GM23248 (cell line): ENCODE measurements at regions not wholly inside any gene's neighbourhood (a gene's known extent, or its start where the extent isn't known, plus 50 kb on each side); places are given as distances from the start of the nearest gene placed in this dataset.

Experiments
- DNase-seq: peaks from one replicate; pipeline ENCODE4 v3.0.0-alpha.2; 2015
- H2AFZ ChIP-seq: fragments of 200-600 bp; sonication (generic); 2 replicates; pipeline ENCODE4 v1.6.1; 2016; ENCODE audit warnings: antibody characterized with exemption
- H3F3A ChIP-seq: fragments of 200-600 bp; sonication (generic); 2 replicates; pipeline ENCODE4 v1.6.1; 2016; ENCODE audit warnings: mild to moderate bottlenecking, antibody characterized with exemption, mixed run types; ENCODE audit not compliant: insufficient read depth
- H3K27ac ChIP-seq: fragments of 200-600 bp; sonication (generic); 2 replicates; pipeline ENCODE4 v1.5.1; 2016; ENCODE audit warnings: mild to moderate bottlenecking
- H3K27me3 ChIP-seq: fragments of 200-600 bp; sonication (generic); replicated peaks from 2 replicates; pipeline ENCODE4 v1.6.1; 2016; ENCODE audit warnings: mild to moderate bottlenecking; ENCODE audit not compliant: insufficient read depth
- H3K36me3 ChIP-seq: fragments of 200-600 bp; sonication (generic); 2 replicates; pipeline ENCODE4 v1.6.1; 2016; ENCODE audit warnings: low read depth, mild to moderate bottlenecking
- H3K4me1 ChIP-seq: fragments of 200-600 bp; sonication (generic); 2 replicates; pipeline ENCODE4 v1.6.1; 2016; ENCODE audit warnings: mild to moderate bottlenecking; ENCODE audit not compliant: insufficient read depth
- H3K4me2 ChIP-seq: fragments of 200-600 bp; sonication (generic); one replicate; pipeline ENCODE4 v1.6.1; 2016; ENCODE audit warnings: mild to moderate bottlenecking; ENCODE audit not compliant: unreplicated experiment
- H3K4me3 ChIP-seq: fragments of 200-600 bp; sonication (generic); 2 replicates; pipeline ENCODE4 v1.5.1; 2016; ENCODE audit warnings: mild to moderate bottlenecking
- H3K79me2 ChIP-seq: fragments of 200-600 bp; sonication (generic); 2 replicates; pipeline ENCODE4 v1.6.1; 2016; ENCODE audit warnings: mild to moderate bottlenecking; ENCODE audit not compliant: insufficient read depth
- H3K9ac ChIP-seq: fragments of 200-600 bp; sonication (generic); 2 replicates; pipeline ENCODE4 v1.6.1; 2016; ENCODE audit warnings: mild to moderate bottlenecking
- H3K9me2 ChIP-seq: fragments of 200-600 bp; sonication (generic); 2 replicates; pipeline ENCODE4 v1.6.1; 2016; ENCODE audit warnings: mixed run types, mild to moderate bottlenecking, moderate library complexity; ENCODE audit not compliant: insufficient read depth
- H3K9me3 ChIP-seq: fragments of 200-600 bp; sonication (generic); one replicate; pipeline ENCODE4 v1.6.1; 2017; ENCODE audit warnings: low read depth
- H4K20me1 ChIP-seq: fragments of 200-600 bp; sonication (generic); 2 replicates; pipeline ENCODE4 v1.6.0; 2016; ENCODE audit not compliant: insufficient read depth
- EZH2 ChIP-seq: fragments of 200-600 bp; sonication (generic); IDR thresholded peaks from 2 replicates; pipeline ENCODE4 v1.6.1; 2018; ENCODE audit warnings: antibody characterized with exemption, mild to moderate bottlenecking; ENCODE audit not compliant: insufficient read depth, poor library complexity, severe bottlenecking
- EZH2phosphoT487 ChIP-seq: fragments of 200-600 bp; sonication (generic); IDR thresholded peaks from 2 replicates; pipeline ENCODE4 v1.6.1; 2018; ENCODE audit warnings: antibody characterized with exemption, moderate library complexity, mild to moderate bottlenecking, low read depth; ENCODE audit not compliant: insufficient read depth
- WGBS, 2 experiments: methylation state at CpG; one replicate each; pipeline ENCODE4 v1.1.6; 2015 to 2017; ENCODE audit warnings: low lambda C conversion rate in 2 of 2, low coverage in 1 of 2; ENCODE audit errors: missing lambda C conversion rate in 2 of 2; 5-methylcytosine and 5-hydroxymethylcytosine counted together
- in situ Hi-C: fragments of 300-500 bp; cut with MboI; formaldehyde crosslinking; loops from 2 replicates; pipeline ENCODE4 v1.15.0; 2020

- Histone ChIP-seq H3K9me3 (no peaks in the 10 kb centered on the region), H3K36me3 (no peaks in the 10 kb centered on the region), H3K27me3 (no peaks in the 10 kb centered on the region), H4K20me1 (no peaks in the 10 kb centered on the region), H3K4me1 (peaks cover 9% of the 10 kb centered on the region; the same call in 1 of the 2 replicates), H3K4me2 (no peak overlapping the region), H3K9ac (no peak overlapping the region), H3K9me2 (no peaks in the 10 kb centered on the region), H3K4me3 (no peak overlapping the region), H3K27ac (no peak overlapping the region), H3K79me2 (no peaks in the 10 kb centered on the region), H2AFZ (no peak overlapping the region), H3F3A (no peaks in the 10 kb centered on the region)
- 93 to 95% methylated on average over 11 to 12 of the region's 12 CpGs for WGBS, 2 experiments
- TF ChIP-seq EZH2phosphoT487 (no peak), EZH2 (no peak)
- DNase-seq: no peak
- in situ Hi-C loops: no loop called here
These were observed 88.7 kb upstream of the FRMD1 start for GRCh38 chr6:168167431-168168315.

DNA sequence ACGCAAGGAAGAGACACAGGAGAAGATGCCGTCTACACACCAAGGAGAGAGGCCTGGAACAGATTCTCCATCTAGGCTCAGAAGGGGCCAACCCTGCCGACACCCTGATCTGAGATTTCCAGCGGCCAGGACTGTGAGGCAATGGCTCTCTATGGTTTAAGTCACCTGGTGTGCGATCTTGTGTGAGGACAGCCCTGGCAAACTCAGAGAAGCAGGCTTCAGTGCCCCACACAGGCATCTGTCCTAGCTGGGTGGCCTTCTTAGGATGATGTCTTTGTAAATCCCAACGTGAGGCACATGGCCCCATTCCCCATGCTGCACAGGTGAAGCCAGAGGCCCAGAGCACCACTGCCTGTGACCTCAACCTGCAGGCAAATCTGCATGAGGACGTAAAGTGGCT lies 87.6 kb upstream of the FRMD1 start:
- Histone ChIP-seq H3K27ac (no peak overlapping the region), H3K4me2 (no peak overlapping the region), H3K9me2 (no peaks in the 10 kb centered on the region), H4K20me1 (no peaks in the 10 kb centered on the region), H3K9ac (no peak overlapping the region), H3K27me3 (no peaks in the 10 kb centered on the region), H3K4me3 (no peak overlapping the region), H3K9me3 (no peaks in the 10 kb centered on the region), H3F3A (no peaks in the 10 kb centered on the region), H3K36me3 (no peaks in the 10 kb centered on the region), H3K4me1 (peaks cover 9% of the 10 kb centered on the region; the same call in 1 of the 2 replicates), H3K79me2 (no peaks in the 10 kb centered on the region), H2AFZ (no peak overlapping the region)
- no peak for DNase-seq
- WGBS, 2 experiments: 85 to 87% methylated on average over 7 of the region's 7 CpGs
- TF ChIP-seq EZH2phosphoT487 (no peak), EZH2 (no peak)
- in situ Hi-C loops: no loop called here

DNA sequence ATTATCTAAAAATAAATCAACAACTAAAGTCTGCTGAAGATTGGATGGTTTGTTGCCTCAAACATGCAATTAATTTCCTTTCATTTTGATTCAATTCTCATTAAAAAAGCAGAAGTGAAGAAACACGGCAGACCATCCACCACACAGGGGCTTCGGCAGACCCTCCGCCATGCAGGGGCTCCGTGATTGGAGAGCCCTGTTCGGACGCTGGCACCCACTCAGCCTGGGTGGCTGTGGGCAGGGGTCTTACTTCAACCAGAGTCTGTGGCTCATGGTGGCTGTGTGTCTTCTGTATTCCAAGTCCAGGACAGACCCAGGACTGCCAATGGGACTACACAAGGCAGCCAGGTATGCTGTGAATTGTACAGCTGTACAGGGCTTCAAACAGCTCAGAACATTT lies 86.9 kb upstream of the FRMD1 start:
- 94 to 96% methylated on average over 6 of the region's 6 CpGs for WGBS, 2 experiments
- H3K4me1 ChIP-seq: peaks cover 9% of the 10 kb centered on the region; the same call in 1 of the 2 replicates

GRCh38 chr6:168165373-168165772 lies 86.4 kb upstream of the FRMD1 start:
- Histone ChIP-seq H4K20me1 (no peaks in the 10 kb centered on the region), H3K36me3 (no peaks in the 10 kb centered on the region), H3K4me1 (peaks cover 9% of the 10 kb centered on the region; the same call in 1 of the 2 replicates), H3K4me2 (no peak overlapping the region), H2AFZ (no peak overlapping the region), H3K27ac (no peak overlapping the region), H3F3A (no peaks in the 10 kb centered on the region), H3K9me3 (no peaks in the 10 kb centered on the region), H3K4me3 (no peak overlapping the region), H3K79me2 (no peaks in the 10 kb centered on the region), H3K9ac (no peak overlapping the region), H3K9me2 (no peaks in the 10 kb centered on the region), H3K27me3 (no peaks in the 10 kb centered on the region)
- in situ Hi-C loops: no loop called here
- DNase-seq: peak; percentile 76
- no peak for TF ChIP-seq EZH2
- TF ChIP-seq EZH2phosphoT487: no peak
- 5 to 8% methylated on average over 9 of the region's 9 CpGs for WGBS, 2 experiments

More for the DNA sequence above, 86.9 kb upstream of the FRMD1 start:
- no peak overlapping the region for H3K4me3 ChIP-seq
- no peaks in the 10 kb centered on the region for H3K27me3 ChIP-seq
- TF ChIP-seq EZH2phosphoT487 (no peak), EZH2 (no peak)
- H3K9me2 ChIP-seq: no peaks in the 10 kb centered on the region
- DNase-seq: no peak
- no peak overlapping the region for H2AFZ ChIP-seq
- no peak overlapping the region for H3K4me2 ChIP-seq
- no peaks in the 10 kb centered on the region for H4K20me1 ChIP-seq
- H3K9ac ChIP-seq: no peak overlapping the region
- H3K79me2 ChIP-seq: no peaks in the 10 kb centered on the region
- H3F3A ChIP-seq: no peaks in the 10 kb centered on the region
- in situ Hi-C loops: no loop called here
- H3K36me3 ChIP-seq: no peaks in the 10 kb centered on the region
- H3K27ac ChIP-seq: no peak overlapping the region
- no peaks in the 10 kb centered on the region for H3K9me3 ChIP-seq
